ENCODE measurements at regions not wholly inside any gene's neighbourhood (a gene's known extent, or its start where the extent isn't known, plus 50 kb on each side); places are given as distances from the start of the nearest gene placed in this dataset.

GRCh38 chr2:43025709-43026295 is 200.6 kb downstream of the ZFP36L2 start:
- H2AFZ ChIP-seq, result no peak overlapping the region

GRCh38 chr2:43024515-43025011 is 201.8 kb downstream of the ZFP36L2 start:
- H3K4me3 ChIP-seq, result no peak overlapping the region
- no peaks in the 10 kb centered on the region for H3K4me1 ChIP-seq (ENCODE audit: insufficient read depth)
- no peaks in the 10 kb centered on the region for H3K27me3 ChIP-seq (replicated peaks; ENCODE audit: insufficient read depth)
- H3K36me3 ChIP-seq (ENCODE audit: low read depth), result no peaks in the 10 kb centered on the region
- H4K20me1 ChIP-seq (ENCODE audit: insufficient read depth), result no peaks in the 10 kb centered on the region
- H3K79me2 ChIP-seq (ENCODE audit: insufficient read depth), result no peaks in the 10 kb centered on the region
- in situ Hi-C loops (cut with MboI), result no loop called here
- peaks cover 4% of the 10 kb centered on the region for H3K9me3 ChIP-seq (ENCODE audit: low read depth)
- WGBS, 2 experiments (ENCODE audit: low coverage in 1 of 2, low lambda C conversion rate in 2 of 2, missing lambda C conversion rate in 2 of 2), result 69% methylated on average over 9 of the region's 9 CpGs
- no peak overlapping the region for H3K9ac ChIP-seq
- H3F3A ChIP-seq (ENCODE audit: insufficient read depth), result no peaks in the 10 kb centered on the region
- no peak for TF ChIP-seq EZH2 (IDR thresholded peaks at IDR 0.05; ENCODE audit: insufficient read depth, poor library complexity, severe bottlenecking)
- TF ChIP-seq EZH2phosphoT487 (IDR thresholded peaks at IDR 0.05; ENCODE audit: insufficient read depth, low read depth), result no peak
- H3K4me2 ChIP-seq (ENCODE audit: unreplicated experiment), result no peak overlapping the region
- H3K27ac ChIP-seq, result no peak overlapping the region
- no peaks in the 10 kb centered on the region for H3K9me2 ChIP-seq (ENCODE audit: insufficient read depth)
- peak; percentile 47 for DNase-seq
- H2AFZ ChIP-seq, result no peak overlapping the region

More at GRCh38 chr2:43025709-43026295, 200.6 kb downstream of the ZFP36L2 start:
- Histone ChIP-seq H3K4me1 (ENCODE audit: insufficient read depth) (no peaks in the 10 kb centered on the region), H3K36me3 (ENCODE audit: low read depth) (no peaks in the 10 kb centered on the region), H3K9me3 (ENCODE audit: low read depth) (no peaks in the 10 kb centered on the region), H3K4me2 (ENCODE audit: unreplicated experiment) (no peak overlapping the region), H3K4me3 (no peak overlapping the region), H4K20me1 (ENCODE audit: insufficient read depth) (no peaks in the 10 kb centered on the region), H3K27ac (no peak overlapping the region), H3K9me2 (ENCODE audit: insufficient read depth) (no peaks in the 10 kb centered on the region), H3K79me2 (ENCODE audit: insufficient read depth) (no peaks in the 10 kb centered on the region), H3F3A (ENCODE audit: insufficient read depth) (no peaks in the 10 kb centered on the region), H3K9ac (no peak overlapping the region), H3K27me3 (replicated peaks; ENCODE audit: insufficient read depth) (no peaks in the 10 kb centered on the region)
- no peak for DNase-seq
- WGBS, 2 experiments (ENCODE audit: low coverage in 1 of 2, low lambda C conversion rate in 2 of 2, missing lambda C conversion rate in 2 of 2), result 84 to 85% methylated on average over 5 of the region's 5 CpGs
- in situ Hi-C loops (cut with MboI), result no loop called here
- no peak for TF ChIP-seq EZH2phosphoT487 (IDR thresholded peaks at IDR 0.05; ENCODE audit: insufficient read depth, low read depth)
- TF ChIP-seq EZH2 (IDR thresholded peaks at IDR 0.05; ENCODE audit: insufficient read depth, poor library complexity, severe bottlenecking), result no peak

GRCh38 chr2:43023791-43024514 is 202.5 kb downstream of the ZFP36L2 start:
- Histone ChIP-seq H3K27ac (no peak overlapping the region), H4K20me1 (ENCODE audit: insufficient read depth) (no peaks in the 10 kb centered on the region), H3K27me3 (replicated peaks; ENCODE audit: insufficient read depth) (no peaks in the 10 kb centered on the region), H3K4me2 (ENCODE audit: unreplicated experiment) (no peak overlapping the region), H3K79me2 (ENCODE audit: insufficient read depth) (no peaks in the 10 kb centered on the region), H3K9me2 (ENCODE audit: insufficient read depth) (no peaks in the 10 kb centered on the region), H3F3A (ENCODE audit: insufficient read depth) (no peaks in the 10 kb centered on the region), H3K4me1 (ENCODE audit: insufficient read depth) (no peaks in the 10 kb centered on the region), H2AFZ (no peak overlapping the region), H3K9ac (no peak overlapping the region), H3K36me3 (ENCODE audit: low read depth) (no peaks in the 10 kb centered on the region), H3K9me3 (ENCODE audit: low read depth) (peaks cover 4% of the 10 kb centered on the region), H3K4me3 (no peak overlapping the region)
- 80 to 84% methylated on average over 6 of the region's 6 CpGs for WGBS, 2 experiments (ENCODE audit: low coverage in 1 of 2, low lambda C conversion rate in 2 of 2, missing lambda C conversion rate in 2 of 2)
- in situ Hi-C loops (cut with MboI), result no loop called here
- no peak for TF ChIP-seq EZH2phosphoT487 (IDR thresholded peaks at IDR 0.05; ENCODE audit: insufficient read depth, low read depth)
- no peak for TF ChIP-seq EZH2 (IDR thresholded peaks at IDR 0.05; ENCODE audit: insufficient read depth, poor library complexity, severe bottlenecking)
- no peak for DNase-seq

DNA sequence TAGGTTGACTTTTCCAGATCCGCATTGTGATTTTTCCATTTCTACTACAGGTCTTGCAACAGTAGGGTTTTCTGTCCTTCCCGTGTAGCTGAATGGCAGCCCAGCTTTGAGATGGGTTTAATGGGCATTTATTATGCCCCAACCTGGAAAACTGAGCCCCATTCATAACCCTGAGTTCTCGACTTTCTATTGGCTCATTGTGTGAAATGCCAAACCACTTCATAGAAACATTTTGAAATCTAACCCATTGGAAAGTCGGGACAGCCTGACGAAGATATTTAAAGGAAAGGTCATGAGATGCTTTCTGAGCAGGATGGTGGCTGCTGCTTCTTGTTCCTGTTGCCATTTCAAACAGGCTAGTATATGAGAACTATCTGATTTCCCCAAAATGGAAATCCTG is 203.5 kb downstream of the ZFP36L2 start:
- H3K4me3 ChIP-seq, result no peak overlapping the region
- no peaks in the 10 kb centered on the region for H4K20me1 ChIP-seq (ENCODE audit: insufficient read depth)
- no peak overlapping the region for H3K27ac ChIP-seq
- no peak overlapping the region for H3K4me2 ChIP-seq (ENCODE audit: unreplicated experiment)
- no peak for DNase-seq
- no peaks in the 10 kb centered on the region for H3K79me2 ChIP-seq (ENCODE audit: insufficient read depth)
- H3K36me3 ChIP-seq (ENCODE audit: low read depth), result no peaks in the 10 kb centered on the region
- 0 out of 2 replicates have a peak, but pooled peaks cover 2% of the 10 kb centered on the region for H3F3A ChIP-seq (ENCODE audit: insufficient read depth)
- H3K9me3 ChIP-seq (ENCODE audit: low read depth), result peaks cover 4% of the 10 kb centered on the region
- no peaks in the 10 kb centered on the region for H3K9me2 ChIP-seq (ENCODE audit: insufficient read depth)
- in situ Hi-C loops (cut with MboI), result no loop called here
- no peak overlapping the region for H2AFZ ChIP-seq
- no peak overlapping the region for H3K9ac ChIP-seq
- no peaks in the 10 kb centered on the region for H3K27me3 ChIP-seq (replicated peaks; ENCODE audit: insufficient read depth)
- 77 to 87% methylated on average over 5 of the region's 5 CpGs for WGBS, 2 experiments (ENCODE audit: low coverage in 1 of 2, low lambda C conversion rate in 2 of 2, missing lambda C conversion rate in 2 of 2)
- TF ChIP-seq EZH2phosphoT487 (IDR thresholded peaks at IDR 0.05; ENCODE audit: insufficient read depth, low read depth) (no peak), EZH2 (IDR thresholded peaks at IDR 0.05; ENCODE audit: insufficient read depth, poor library complexity, severe bottlenecking) (no peak)
- H3K4me1 ChIP-seq (ENCODE audit: insufficient read depth), result peaks cover 8% of the 10 kb centered on the region
